NCI-H82 treated with DMSO at 0.1 percent for 48 hours (cell line): ENCODE measurements at regions not wholly inside any gene's neighbourhood (a gene's known extent, or its start where the extent isn't known, plus 50 kb on each side); places are given as distances from the start of the nearest gene placed in this dataset.
A peak's percentile ranks its signal among the peaks of the same experiment; 100 is the strongest.

ENCODE experiments used
- DNase-seq: peaks from one replicate; lab custom pipeline; 2025; ENCODE audit not compliant: unreplicated experiment; lab: John Stamatoyannopoulos, UW

DNA sequence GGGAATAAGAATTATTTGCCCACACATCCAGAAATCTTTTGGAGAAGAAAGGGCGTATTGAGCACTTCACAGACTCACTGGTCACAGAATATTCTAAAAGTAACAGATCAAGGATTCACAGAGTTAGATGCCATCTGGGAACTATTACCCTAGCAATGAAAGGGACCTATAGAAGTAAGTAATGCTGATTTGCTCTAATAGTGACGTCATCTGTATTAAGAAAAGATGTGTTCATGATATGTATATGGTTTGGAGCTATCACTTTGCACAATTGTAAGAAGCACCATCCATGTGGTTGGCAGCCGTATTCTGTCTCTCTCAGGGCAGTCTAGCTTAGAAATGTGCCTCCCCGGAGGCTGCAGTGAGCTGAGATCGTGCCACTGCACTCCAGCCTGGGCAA is 52.8 kb upstream of the SV2C start:
- DNase-seq: no peak

DNA sequence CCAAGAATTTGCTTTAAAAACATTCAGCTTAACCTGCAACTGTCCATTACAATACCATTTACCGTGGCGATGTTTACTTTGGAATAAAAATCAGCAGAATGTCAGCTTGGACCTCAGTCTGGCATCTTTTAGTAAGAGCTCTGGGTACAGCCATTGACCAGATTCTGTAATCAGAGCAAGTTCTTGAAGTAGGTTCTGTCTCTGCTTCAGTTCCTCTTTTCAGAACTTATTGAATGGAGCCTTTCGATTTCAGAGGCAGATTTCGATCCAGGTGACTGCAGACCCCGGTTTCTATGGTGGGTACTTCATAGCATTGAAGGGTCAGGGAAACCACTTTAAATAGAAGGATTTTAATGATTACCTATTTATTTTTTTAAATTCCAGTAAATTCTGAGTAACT is 53.4 kb upstream of the SV2C start:
- no peak for DNase-seq

DNA sequence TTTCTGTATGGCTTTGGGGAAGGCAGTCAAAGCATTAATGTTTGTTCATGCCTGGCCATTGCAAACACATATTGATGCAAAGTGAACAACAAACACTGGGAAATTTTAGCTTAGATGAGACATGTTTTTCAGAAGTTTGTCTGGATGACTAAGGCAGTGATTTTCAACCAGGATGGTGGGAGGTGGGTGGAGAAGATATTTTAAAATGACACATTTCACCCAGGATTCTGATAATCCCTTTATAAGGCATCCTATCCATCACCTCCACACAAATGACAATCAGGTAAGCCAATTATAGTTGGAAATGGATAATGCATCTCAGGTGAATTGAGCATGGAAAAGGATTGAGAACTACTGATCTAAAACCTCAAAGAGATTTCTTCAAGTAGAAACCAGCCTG is 57.4 kb upstream of the SV2C start:
- peak; percentile 64 for DNase-seq

DNA sequence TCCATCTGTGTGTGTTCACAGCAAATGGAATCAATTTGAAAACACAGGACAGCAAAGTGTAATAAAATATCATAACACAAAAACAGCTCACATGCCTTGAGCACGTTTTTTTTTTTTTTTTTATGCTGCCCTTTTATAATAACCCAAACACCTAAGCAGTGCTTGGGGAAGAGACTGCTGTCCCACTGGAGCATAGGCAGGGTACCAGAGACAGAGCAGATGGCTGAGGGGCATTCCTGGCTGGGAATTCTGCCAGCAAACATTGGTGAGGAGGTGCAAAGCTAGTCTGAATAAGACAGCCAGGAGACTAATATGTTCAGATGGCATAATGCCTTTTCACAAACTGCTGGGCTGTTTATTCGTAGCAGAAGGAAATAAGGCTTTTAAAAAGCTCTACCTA is 58.1 kb upstream of the SV2C start:
- peak; percentile 73 for DNase-seq

DNA sequence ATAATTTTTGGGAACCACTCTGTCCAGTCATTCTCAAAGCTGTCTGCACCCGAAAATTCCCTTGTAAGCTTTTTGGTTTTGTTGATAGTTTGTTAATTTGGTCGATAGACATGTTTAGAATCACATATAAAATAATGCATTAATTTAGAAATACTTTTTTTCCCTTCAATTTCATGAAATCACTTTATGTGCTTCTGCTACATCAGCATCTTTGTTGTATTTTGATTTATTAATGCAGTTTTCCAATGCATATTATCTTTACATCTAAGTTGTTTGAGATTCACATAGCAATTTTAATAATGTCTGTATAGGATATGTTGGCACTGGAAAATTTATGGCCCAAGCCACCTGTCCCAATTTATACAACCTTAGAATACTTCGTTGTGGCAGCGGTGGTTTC is 60.6 kb upstream of the SV2C start:
- DNase-seq: no peak

DNA sequence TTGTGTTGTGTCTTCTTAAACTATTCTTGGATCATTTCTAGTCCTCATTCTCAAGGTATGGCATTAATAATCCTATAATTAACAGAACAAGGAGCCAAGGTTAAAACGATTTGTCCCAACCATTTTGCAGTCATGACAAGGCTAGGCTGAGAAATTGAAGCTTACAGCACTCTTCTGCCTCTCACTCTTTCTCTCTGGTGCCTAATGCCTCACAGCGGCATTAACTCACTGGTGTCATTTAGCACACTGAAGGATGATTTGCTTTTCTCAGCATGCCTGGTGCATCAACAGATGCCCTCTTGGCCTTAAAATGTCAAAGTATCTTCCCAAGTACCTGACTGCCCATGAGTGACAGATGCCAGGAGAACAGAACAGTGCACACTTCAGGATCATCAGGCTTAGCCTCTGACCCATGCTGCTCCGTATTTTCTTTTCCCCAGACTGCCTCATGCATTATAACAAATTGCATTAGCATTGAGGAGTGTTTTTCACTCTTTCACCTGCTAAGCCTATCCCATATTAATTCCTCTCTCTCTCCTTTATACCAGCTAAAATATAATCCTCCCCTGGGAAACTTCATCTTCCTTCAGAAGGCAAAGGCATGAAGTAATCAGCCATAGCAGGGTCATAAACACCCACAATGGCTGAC is 61.1 kb upstream of the SV2C start:
- peak; percentile 98 for DNase-seq

DNA sequence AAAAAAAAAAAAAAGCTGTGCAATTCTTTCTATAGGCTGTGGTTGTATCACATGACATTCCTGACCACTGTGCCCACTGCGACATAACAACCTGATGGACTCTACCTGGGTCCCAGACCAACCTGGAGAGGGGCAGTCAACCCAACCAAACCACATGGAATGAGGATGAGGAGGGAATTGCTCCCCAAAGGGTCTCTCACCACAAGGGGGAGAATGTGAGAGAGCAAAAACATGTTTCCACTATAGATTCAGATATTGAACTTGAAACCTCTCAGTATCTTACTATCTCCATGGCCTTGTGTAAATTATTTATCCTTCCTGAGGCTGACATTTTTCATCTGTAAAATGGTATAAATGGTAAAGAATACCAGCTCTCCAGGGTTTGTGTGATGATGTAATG is 66.9 kb upstream of the SV2C start:
- no peak for DNase-seq

DNA sequence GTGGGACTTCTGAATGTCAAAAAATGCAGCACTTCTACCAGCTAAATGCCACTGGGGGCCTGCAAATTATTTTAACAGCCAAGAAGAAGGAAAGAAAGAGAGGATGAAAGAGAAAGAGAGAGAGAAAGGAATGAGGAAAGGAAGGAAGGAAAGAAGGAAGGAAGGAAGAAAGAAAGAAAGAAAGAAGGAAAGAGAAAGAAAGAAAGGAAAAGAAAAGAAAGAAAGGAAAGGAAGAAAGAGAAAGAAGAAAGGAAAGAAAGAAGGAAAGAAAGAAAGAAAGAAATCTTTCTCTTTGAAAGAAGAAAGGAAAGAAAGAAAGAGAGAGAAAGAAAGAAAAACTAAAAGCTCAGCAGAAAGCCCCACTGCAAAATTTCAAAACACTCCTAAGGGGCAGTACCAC is 69.2 kb upstream of the SV2C start:
- DNase-seq: no peak

DNA sequence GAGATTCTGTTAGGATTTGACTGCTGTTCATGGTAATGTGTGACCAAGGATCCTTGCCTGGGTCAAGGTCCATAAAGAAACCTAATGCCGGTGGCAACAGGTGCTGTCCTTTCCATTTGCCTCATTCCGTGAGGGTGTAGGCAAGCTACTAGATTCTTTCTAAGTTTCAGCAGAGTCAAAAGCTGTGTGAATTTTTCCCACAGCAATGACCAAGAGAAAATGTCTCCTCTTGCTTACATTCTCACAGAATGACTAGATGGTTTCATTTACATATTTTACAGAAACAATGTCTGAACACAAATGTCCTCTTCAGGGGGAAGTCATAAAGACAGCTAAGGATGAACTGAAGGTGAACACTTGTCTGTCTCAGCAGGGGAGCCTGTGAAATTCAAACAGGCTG is 75.3 kb upstream of the SV2C start:
- DNase-seq: no peak

DNA sequence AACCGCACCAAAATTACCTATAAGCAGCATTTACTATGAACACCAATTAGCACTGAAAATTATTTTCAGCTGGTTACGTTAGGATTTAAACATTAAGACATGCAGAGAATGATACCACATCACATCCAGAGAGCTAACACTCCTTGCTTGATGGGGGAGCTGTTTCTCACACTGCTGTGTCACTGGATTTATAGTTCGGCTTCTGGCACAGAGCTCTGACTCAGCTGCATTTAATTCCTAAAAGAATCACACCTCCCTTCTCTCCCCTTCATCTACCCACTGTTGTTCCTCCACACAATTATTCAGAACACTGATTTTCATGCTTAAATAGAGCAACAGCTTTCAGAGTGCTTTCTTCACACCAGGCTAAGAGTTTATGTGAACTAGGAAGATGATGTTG is 82.6 kb upstream of the SV2C start:
- DNase-seq: no peak

DNA sequence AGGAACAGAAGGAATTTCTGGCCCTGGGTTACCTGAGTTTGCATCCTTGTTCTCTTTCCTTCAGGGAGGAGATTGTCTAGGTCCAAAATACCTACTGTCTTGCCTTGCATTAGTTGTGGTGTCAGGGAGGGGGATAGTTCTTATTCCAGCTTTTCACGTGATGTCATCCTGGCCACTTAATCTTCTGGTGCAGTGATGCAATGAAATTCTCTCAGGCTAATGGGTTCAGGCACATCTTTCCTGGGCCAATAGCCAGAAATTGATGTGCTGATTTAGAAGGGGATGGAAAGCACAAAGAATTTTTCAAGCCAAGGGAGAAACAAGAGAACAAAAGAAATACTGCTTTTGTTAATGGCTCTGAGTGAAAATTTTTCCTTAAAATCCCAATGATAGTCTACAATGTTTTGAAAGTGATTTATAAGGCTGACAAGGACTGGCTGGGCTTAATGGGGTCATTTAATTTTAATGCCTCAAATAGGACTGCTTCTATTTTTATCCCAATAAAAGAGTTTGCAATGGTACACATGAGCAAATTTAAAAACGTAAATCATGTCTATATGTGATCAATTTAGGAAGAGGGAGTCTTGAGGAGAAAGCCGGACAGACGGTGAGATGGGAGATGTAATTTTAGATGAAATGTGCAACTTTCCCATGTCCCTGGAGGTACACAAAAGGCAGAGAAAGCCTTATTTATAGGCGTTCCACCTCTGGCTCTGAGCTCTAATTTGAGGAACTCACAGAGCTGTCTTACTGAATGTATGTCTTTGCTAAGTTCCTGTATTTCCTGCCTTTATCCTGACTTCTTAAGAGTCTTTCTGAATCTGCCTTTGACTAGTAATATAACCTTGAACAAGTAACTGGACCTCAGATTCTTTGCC is 89.3 kb upstream of the SV2C start:
- no peak for DNase-seq

DNA sequence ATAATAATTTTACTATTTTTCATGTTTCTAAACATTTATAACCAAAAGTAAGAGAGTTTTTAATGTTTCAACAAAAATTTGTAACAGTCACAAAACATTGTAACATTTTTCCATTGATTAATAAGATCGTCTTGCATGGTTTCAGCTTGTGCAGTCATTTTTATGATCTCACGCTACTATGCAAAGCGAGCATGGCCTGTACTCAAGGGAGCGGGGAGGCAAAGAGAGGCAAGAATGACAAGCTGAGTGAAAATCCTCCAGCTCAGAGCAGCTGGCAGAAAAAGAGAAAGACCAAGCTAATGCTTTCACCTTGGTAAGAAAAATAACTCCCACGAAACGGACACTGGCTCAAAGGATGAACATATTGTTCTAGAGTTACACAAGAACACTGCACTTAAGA is 90.0 kb upstream of the SV2C start:
- no peak for DNase-seq

DNA sequence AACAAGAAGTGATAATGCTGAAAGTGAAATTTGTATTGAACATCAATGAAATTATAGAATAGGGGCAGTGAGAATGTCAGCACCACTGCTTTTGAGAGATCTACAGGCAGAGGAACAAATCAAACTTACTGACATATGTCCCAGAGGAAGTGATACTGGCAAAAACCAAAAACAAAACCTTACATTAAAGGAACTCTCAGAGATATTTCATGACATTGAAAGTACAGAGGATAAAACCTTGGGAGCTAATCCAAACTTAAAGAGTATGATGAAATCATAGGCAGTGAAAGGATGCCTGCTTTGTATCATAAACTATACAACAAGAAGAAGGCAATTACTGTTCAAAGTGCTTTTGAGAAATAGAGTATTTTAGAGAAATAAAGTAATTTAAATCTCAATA is 90.4 kb upstream of the SV2C start:
- DNase-seq: no peak

DNA sequence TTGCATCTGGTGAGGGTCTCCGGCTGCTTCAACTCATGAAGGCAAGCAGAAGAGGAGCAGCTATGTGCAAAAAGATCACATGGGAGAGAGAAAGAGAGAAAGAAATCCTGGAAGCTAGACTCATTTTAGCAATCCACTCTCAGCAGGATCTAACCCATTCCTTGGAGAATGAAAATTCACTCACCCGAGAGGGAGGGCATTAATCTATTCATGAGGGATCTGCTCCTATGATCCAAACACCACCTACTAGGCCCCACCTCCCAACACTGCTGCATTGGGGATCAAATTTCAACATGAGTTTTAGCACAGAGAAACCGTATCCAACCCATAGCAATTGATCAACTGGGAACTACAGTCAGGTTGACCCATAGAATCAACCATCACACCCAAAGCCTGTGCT is 98.1 kb upstream of the SV2C start:
- no peak for DNase-seq

DNA sequence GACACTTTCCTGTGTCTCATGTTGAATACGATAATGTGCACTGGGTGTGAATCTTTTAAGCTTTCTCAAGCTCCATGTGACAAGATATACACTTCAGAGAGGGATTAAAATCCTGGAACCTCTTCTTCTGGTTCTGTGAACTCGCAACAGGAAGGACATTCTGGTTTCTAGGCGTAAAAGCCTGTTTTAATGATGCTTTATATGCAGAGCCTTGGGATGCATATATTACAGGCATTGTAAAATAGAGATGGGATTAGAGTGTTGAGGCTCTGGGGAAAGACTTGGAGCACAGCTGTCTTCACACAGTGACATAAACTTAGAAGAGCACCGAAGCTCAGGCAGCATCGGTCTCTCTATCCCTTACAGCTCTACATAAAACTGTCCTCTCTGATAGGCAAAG is 107.7 kb upstream of the SV2C start:
- no peak for DNase-seq

DNA sequence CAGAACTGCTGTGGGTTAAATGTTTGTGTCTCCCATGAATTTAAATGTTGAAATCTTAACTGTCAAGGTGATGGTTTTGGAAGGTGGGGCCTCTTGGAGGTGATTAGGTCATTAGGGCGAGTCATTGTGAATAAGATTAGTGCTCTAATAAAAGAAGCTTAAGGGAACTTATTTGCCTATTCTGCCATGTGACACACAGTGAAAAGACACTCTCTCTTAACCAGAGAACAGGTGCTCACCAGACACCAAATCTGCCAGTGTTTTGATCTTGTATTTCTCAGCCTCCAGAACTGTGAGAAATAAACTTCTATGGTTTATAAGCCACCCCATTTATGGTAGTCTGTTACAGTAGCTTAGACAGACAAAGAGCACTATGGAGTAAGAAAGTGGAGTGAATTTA is 117.9 kb upstream of the SV2C start:
- DNase-seq: peak; percentile 32

DNA sequence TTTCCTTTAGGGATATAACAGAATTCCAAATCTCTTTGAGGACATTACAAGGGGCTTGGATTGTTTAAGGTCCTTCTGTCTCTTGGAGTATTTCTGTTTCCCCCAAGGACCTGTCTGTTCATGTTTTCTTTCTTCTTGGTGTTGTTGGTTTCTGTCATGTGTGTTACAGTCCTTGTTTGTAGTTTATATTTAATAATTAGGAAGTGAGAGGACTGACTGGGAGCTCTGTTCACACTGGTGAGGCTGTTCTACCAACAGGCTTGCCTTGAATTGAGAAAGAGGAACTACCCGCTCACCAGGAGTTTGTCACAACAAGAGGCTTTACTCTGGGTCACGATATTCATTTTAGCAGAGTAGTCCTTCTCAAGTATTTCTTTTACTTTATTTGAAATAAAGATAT is 119.2 kb upstream of the SV2C start:
- DNase-seq: no peak

DNA sequence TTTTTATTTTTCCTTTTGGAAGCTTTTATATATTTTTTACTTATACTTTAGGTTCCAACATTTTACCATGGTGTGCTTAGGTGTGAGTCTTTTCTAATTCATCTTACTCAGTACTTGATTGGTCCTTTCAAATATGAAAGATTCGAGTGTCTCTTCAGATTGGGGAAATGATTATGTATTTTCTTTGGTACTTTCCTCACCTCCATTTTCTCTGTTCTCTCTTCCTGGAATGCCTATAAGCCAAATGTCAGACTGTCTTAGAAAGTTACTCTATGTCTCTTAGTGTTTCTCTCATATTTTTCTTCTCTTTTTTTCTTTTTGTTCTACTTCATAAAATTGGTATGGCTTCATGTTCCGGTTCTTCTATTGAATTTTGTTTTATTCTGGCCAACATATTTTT is 119.6 kb upstream of the SV2C start:
- DNase-seq: no peak

DNA sequence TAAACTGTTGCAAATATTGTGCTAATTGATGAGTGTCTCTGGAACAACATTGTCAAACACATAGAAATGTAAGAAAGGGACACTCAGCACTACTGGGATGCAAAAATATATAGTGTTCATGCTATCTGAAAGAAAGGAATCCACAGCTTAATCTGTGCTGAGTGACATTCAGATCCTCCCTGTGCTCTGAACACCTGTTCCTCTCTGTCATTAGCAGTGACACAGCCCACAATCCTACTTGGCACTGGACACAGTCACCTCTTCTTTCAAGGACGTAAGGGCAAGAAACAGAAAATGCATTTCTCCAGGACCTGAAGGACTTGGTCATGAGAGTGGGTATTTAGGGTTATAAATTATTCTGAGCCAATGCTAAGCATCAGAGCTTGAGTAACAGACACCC is 121.4 kb upstream of the SV2C start:
- peak; percentile 42 for DNase-seq

DNA sequence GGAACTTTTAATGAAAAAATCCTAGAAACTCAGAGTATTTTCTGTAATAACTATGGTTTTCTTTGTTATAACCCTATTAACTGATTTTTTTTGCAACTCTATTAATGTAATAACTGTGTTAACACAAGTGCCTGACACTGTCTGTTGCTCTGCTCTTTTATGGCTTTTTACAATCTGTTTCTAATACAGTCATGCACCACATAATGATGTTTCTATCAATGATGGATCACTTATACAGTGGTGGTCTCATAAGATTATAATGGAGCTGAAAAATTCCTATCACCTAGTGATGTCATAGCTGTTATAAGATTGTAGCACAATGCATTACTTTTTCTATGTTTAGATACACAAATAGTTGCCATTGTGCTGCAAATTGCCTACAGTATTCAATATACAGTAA is 123.1 kb upstream of the SV2C start:
- DNase-seq: no peak

DNA sequence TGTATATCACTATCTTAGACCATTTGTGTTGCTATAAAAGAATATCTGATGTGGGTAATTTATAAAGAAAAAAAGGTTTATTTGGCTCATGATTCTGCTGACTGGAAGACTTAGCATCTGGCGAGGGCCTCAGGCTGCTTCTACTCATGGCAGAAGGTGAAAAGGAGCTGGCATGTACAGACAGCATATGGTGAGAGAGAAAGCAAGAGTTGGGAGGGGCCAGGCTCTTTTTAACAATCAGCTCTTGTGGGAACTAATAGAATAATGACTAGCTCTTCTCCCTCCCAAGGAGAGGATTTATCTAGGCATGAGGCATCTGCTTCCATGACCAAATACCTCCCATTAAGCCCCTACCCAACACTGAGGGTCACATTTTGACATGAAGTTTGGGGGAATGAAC is 130.2 kb upstream of the SV2C start:
- peak; percentile 13 for DNase-seq

DNA sequence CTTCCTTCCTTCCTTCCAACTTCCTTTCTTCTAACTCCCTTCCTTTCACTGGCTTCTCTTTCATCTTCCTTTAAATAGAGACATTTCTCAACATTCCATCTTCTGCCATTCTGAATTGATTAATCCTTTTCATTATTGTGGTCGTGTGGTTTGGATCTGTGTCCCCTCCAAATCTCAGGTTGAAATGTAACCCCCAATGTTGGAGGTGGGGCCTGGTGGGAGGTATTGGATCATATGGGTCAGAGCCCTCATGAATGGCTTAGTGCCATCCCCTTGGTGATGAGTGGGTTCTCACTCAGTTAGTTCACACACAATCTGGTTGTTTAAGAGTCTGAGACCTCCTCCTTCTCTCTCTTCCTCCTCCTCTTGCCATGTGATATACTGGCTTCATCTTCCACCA is 130.9 kb upstream of the SV2C start:
- DNase-seq: no peak

DNA sequence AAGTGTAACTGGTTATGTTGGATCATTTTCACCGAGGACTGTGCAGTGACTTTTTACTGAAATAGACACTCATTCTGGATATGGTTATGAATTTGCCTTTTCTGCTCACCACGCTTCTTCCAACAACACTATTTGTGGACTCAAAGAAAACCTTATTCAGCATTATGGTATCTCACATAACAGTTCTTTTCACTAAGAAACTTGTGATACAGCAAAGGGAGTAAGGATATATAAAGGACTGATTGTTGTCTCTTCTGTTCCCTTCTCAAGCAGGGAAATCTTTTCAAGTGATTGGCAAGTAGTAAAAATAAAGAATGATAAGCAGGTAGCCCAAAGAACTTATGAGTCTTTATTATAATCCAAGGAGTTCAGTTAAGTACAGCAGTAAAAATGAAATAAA is 131.5 kb upstream of the SV2C start:
- DNase-seq: no peak
